Stimulated activated CD8-positive, alpha-beta memory T cell treated with anti-CD3 and anti-CD28 coated beads, Interleukin-12 subunit alpha, Interleukin-12 subunit beta, amount 100 ng/mL, for 1 hour (primary cell): ENCODE measurements at regions not wholly inside any gene's neighbourhood (a gene's known extent, or its start where the extent isn't known, plus 50 kb on each side); places are given as distances from the start of the nearest gene placed in this dataset.

ENCODE experiments used
- DNase-seq: peaks from one replicate; pipeline ENCODE4 v3.0.0-alpha.2; 2020; ENCODE audit warnings: low read depth

DNA sequence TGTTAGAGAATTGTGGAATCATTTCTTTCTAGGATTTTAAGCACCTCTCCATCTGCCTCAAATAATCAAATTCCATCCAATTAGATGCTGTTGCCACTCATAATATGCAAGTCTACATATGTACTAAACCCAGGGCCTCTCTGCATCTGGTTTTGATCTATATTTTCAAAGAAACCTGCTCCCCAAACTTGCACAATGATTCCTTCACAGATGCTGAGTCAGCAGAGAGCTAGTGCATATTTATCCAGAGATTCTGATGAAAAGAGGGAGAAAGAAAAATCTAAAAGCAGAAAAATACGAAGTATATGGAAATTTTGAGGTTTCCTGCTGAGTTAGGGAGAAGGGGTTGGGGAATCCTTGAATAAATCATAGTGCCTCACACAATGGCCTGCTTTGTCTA lies 235.1 kb upstream of the RBFOX1 start:
- no peak for DNase-seq

DNA sequence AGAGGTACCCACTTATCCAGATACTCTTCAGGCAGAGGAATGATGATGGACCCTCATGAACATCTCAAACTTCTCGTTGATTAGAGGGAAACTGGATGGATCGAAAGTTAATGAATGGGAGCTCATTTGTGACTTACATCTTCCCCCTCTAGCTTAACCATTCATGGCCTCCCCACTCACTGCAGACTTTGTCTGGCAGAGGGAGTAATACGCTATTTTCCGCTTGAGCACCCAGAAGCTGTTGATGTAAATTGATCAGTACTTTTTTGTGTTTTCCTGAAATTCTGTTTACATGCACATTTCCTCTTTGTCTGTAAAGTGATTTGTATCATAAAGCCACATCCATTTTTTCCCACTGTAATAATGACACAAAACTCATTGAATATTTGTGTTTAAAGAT lies 239.1 kb upstream of the RBFOX1 start:
- no peak for DNase-seq

DNA sequence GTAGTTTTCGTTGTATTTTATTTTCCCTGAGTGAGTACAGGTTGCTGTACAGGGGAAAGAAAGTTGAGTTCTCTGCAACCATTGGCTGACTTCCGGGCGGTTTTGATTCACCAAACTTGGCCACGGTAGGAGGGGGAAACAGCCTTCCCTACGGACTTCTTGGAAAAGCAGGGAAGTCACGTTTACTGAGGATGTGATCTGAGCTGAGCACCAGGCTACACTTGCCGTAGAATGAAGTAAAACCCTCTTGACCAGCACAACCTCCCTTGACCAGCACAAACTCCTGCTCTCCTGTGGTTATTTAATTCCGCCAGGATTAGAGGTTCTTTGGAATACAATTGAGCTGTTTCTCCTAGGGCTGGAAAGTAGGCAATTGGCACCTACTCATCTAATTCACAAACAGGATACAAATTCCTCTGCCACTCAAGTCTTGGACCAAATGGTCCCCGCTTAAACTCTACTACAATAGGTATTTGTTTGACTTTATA lies 242.0 kb upstream of the RBFOX1 start:
- DNase-seq, result no peak

DNA sequence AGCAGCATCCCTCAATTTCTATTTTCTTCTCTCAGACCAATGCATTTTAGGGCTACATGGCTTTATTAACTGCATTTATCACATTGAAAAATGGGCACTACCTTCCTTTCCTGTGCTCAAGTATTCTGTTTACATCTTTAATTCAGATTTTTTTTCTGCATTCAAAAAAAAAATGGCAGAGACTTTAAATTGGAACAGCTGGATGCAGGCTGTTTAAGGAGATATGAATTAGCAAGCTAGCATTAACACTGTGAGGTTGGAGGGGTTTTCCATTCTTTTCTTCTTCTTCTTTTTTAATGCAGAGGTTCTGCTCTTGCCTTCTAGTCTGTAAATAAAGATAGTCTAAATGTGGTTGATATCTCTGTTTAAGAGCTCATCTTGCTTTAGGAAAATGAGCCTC lies 242.9 kb upstream of the RBFOX1 start:
- DNase-seq, result no peak

DNA sequence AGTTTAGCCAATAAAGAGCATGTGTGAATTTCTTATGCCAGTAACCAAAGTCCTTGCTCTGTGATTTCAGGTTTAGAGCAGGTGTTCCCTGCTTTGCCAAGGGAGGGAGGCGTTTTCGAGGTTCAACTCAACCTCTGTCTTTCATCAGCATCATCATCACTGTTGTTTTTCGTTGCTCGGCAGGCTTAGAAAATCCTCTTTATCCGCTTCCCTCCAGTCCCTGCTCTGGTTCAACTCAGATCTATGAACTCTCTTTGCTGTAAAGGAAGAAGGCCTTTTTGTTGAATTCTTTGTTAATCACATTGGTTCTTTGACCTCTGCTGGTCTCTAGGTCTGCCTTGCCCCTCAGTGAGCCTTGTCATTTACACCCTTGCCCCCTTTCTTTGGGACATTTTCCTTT lies 243.9 kb upstream of the RBFOX1 start:
- no peak for DNase-seq

DNA sequence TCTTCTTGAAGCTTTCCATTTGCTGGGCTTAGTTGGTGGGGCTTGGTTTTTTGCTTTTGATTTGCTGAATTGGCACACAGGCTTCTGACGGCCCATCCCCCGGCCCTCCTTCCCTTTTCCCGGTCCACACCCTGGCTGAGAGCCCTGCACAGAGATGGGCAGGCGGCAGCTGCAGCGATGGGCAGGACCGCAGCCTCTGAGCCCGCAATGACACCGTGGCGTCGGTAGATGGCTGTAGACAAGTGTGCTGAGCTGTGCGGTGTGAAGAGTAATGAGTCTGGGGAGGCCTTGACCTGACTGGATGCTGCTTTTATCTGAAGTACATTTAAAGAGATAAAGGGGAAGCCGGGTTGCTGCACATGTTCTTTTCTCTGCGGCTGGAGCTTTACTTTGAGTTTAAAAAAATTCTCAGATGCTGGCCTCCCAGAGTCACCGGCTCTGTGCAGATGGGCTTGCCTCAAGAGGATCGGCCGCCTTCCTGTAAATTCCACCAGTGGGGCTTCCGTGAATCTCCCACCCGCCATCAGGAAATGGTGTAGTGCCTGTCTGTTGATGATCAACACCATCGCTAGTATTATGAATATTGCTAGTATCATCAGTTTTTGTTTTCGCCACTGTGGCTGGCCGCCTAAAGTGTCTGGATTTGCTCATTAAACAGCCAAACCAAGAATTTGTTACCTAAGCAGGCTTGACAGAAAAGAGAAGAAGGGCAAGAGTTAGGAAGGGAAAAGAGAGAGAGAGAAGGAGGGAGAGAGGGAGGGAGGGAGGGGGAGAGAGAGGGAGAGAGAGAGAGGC lies 245.6 kb upstream of the RBFOX1 start:
- DNase-seq, result no peak

DNA sequence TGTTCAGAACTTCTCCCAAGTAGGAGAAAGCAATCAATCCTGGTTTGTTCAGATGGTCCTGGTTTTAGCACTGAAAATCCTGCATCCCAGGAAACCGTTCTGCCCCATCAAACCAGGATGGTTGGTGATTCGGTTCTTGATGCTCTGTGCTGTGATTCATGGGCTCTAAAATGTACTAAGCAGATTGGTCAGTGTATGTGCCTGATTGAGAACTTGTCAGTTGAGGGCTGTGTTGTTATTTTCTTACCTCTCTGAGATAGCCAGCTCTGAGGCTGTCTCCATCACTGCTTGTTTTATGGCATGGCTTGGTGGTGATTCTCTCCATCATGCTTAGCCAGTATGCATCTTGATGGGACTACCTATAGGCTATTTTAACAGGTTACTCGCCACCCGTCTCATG lies 246.9 kb upstream of the RBFOX1 start:
- no peak for DNase-seq

DNA sequence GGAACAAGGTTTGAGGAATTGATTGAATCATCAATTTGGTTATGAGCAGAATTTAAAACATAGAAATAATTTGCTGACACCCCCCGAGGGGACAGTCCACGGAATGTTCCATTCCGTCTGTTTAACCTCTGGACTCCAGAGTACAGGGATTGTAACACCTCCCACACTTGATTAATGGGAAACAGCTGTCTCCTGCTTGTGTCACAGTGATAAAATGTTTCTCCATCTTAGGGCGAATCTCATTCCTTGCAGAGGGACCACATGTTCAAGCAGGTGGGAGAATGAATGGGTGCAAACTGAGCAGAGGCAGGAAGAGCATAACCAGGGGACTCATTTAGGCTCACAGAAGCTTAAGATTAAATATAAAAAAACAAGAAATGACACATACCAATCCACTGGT lies 249.5 kb upstream of the RBFOX1 start:
- no peak for DNase-seq

DNA sequence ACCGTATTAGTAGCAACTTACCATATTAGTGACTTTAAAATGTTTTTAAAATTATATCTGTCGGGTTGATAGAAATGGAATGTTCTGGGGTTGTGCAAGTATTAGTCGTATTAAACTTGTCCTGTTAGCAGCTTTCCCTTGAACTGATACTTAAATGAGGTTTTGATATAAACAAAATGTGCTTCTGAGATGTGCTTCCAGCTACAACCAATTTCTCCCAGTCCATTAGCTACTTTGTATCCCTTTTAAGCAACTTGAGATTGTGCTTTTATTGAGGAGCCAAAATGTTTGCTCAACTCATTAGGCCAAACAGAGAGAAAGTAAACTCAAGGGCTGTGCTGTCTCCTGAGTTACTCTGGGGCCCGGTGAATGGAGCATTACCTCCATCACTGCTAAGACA lies 255.0 kb upstream of the RBFOX1 start:
- DNase-seq, result no peak

DNA sequence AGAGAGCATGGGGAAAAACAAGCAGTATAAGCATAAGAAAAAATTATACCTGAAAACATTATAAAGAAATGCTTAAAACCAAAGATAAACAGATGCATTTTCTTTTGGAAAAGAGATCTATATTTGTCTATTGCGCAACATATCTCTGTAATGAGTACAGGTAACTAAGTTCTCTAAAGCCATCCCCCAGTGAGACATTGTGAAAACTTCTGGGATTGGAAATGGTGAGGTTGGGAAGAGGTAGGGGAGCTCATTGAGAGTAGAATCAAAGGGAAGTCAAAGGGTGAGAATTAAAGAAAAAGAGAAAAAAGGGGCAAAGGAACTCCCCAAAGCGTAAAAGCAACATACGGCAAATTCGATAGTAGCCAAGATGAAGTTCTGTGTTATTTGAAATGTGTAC lies 257.9 kb upstream of the RBFOX1 start:
- DNase-seq, result no peak

DNA sequence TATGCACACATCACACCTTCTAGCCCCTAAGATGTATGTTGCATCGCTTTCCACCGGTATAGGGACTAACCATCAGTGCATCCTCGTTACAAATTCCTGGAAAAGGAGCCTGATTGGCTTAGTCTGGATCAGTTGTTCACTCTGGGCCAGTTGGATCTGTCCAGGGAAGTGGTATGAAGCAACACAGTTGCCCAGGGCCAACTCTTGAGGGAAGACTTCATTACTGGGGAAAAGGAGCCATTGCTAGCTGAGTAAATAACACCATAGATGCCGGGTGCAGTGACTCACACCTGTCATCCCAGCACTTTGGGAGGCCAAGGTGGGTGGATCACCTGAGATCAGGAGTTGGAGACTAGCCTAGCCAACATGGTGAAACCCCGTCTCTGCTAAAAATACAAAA lies 275.2 kb upstream of the RBFOX1 start:
- DNase-seq, result no peak

DNA sequence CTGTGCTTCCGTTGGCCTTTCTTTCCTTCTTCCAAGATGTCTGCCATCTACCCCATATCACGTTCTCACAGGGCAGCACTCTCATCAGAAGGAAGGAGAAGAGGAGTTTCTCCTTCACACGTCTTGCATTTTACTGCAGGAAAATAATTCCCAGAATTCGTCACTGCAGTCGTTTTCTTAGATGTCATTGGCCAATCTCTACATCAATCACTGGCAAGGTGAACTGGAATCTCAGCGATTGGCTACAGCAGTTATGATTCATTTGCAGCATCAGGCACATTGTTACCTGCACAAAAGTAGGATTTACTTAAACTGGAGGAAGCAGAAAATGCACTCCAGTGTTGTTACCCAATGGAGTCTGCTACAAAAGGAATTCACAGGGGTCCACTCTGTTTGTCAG lies 277.2 kb upstream of the RBFOX1 start:
- no peak for DNase-seq

DNA sequence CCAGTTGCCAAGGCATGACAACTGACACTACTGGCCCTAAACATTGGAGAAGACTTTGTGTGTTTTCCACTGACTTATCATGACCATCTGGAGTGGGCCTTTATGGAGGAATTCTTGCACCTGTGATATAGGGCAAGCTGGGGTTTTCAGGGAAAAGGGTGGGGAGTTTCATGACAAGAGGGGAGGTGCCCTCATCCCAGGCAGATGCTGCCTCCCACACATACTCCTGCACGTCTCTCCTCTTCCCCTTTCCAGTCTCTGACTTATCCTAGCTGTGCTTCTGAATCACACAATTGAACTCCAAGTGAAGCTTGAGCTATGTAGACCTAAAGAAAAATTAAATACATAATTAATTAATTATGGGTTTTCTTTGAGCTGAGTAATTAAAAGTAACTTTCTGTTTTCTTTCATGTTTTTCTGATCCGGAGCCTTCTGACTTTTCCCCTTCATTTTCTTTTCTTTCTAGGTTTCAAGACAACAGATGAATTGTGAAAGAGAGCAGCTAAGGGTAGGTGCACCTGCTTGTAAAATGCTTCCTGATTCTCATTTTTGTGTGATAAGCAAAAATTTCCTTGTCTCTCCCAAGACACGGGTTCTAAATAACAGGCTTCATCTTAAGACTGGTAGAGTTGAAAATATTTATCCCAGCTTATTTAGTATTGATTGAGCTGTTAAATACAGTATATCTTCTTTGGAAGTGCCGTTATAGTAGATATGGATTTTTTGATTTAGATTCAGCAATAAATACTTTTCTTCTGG lies 280.9 kb upstream of the RBFOX1 start:
- DNase-seq, result no peak

DNA sequence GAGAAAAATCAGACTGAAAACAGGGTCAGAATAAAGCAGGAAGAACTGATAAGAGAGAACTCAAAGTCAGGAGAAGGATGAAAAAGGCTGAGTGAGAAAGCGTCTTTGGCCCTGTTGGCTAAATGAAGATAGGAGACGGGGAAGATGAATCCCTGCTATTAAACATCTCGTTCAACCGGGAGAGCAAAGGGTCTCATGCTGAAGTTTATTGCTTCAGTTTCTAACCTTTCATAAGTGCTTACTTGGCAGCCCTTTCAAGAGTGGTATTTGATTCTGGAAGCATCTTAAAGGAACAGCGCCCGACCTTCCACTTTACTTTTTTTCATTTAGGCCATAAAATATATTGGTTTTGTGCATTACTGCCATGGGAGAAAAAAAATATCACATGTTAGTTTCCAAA lies 288.3 kb upstream of the RBFOX1 start:
- DNase-seq, result no peak

DNA sequence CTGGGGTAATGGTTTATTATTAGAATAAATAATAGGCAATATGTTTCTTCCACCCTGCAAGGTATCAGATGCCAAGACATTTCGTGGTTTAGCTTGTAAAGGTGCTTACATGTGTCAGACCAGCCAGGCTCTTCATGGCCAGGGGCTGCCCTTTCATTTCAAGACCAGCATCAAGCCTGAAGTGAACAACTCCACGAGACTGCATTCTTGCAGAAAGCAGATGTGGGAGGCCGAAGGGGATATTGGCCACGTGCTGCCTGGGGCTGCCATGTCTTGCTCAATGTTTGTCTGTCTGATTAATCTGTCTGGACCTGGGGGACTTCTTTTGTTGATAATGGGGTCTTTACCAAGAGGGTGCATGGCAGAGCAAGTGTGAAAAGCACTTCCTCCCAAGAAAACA lies 294.2 kb upstream of the RBFOX1 start:
- no peak for DNase-seq

DNA sequence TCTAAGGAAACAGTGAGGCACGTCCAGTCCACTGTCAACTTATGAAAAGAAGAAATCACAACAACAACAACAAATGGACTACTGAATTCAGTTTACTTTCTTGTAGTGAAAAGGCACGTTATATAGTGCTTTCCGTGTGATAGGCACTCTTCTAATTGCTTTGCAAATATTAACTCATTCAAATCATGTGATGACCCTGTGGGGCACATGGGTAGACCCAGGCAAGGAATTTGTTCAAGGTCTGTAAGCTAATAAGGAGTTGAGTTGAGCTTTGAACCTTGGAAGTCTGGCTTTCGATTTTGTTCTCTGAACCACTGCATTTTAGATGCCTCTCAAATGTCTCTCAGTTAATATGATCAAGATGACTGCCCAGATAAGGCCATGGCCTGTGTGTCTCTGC lies 295.1 kb upstream of the RBFOX1 start:
- DNase-seq, result no peak

DNA sequence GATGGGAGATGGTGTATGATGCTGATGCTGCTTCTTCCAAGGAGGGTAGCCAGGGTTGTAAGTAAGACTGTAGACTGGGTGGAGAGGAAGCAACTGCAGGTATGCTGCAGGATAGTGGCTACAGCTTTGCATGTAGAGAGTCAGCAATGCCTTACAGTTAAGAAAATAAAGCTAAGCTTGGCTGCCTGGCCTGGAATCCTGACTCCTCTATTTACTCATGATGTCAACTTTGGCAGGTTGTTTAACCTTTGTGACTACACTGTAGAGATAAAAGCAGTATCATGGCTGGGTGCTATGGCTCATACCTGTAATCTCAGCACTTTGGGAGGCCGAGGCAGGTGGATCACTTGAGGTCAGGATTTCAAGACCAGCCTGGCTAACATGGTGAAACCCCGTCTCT lies 301.6 kb upstream of the RBFOX1 start:
- DNase-seq, result no peak

DNA sequence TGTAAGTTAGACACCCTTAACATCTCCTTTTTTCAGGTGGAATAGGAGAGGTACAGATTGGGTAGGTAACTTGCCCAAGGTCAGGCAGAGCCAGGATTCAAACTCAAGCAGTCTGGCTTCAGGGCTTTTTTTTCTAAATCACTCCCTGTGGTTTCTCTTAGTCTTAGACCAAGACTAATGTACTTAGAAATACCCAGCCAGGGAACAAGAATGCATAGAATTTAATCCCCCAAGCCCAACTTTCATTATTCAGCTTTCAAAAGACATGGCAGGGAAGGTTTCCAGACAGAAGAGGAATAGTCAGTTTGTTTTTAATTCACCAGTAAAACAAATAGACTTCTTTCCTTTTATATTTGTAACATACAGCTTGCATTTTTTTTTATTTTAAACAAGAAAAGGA lies 305.2 kb upstream of the RBFOX1 start:
- no peak for DNase-seq

DNA sequence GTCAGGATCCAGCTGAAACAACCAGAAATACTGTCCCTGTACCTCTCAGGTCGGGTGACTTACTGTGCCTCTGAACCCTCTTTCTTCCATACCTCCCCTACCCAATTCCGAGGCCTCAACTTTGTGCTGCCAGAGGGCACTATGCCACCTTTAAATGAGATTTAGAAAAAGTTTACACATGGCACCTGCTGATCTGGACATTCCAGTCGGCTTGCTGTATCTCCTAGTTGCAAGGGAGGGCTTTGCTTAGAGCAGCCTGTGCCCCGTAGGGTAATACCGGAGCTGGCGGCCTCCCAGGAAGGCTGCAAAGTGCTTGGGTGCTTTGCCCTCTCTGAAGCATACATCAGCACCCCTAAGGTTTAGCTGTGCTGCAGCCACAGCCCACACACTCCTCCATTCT lies 306.0 kb upstream of the RBFOX1 start:
- no peak for DNase-seq

DNA sequence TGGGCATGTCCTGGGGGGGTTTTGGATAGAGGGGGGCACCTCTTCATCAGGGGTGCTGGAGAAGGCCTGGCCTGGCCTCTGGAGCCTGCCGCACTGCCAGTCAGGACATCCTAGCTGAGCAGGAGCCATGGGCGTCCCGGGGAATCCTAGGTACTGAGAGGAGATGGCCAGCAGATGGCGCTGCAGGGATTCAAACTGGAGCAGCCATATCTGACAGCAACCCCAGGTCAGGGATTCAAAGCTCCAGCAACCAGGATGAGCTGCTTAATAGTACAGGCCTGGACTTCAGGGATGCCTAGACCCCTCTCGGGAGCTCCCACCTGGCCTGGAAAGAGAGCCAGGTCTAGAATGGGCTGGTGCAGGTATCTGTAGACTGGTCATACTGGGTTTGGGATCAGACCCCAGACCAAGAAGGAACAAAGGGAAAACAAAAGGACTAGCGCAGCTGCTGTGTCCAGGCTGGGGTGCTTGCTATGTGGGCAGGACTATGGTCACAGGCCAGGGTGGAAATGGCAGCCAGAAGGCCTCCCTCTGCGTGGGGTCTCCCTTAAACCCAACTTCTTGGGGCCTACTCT lies 306.9 kb upstream of the RBFOX1 start:
- DNase-seq, result no peak

DNA sequence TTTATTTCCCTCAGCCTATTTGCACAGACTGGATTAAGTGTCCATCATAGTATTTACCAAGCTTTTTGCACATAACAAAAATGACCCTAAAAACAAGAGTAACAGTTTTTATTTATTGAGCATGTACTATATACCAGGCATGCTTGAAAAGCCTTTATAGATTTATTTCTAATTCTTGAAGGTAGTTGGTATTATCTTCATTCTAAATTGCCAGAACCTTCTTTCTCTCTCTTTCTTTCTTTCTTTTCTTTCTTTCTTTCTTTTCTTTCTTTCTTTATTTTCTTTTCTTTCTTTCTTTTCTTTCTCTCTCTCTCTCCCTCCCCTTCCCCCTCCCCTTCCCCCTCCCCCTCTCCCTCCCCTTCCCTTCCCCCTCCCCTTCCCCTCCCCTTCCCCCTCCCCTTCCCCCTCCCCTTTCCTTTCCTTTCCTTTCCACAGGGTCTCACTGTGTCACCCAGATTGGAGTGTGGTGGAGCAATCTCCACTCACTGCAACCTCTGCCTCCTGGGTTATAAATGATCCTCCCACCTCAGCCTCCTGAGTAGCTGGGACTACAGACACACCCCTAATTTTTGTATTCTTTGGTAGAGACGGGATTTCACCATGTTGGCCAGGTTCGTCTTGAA lies 310.9 kb upstream of the RBFOX1 start:
- no peak for DNase-seq

DNA sequence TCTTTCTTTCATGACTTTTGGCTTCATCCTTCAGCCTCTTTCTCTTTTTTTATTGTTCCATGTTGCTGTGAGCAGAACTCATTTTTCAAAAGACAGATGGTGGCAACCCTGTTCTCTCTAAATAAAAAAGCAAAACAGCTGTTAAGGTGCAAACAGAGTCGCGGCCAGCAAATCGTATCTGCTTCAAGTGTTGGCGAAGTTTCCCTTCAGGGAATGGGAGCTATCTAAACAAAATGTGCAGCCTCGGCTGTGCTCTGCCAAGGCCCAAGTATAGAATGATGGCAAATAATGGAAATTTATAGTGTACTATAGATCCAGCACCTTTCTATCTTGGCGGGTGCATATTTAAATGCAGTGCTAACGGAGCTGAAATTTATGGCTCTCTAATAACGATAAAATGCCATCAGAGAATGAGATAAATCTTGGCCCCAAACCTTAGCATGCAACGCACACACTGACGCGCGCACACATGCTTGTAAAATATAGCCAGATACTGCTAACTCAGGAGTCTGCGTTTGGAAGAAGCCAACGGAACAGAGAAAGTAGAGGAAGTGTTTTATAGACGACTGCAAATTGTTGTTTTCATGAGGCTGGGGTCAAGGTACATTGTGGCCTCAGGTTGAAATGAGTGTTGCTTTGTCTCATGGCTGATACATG lies 315.5 kb upstream of the RBFOX1 start:
- no peak for DNase-seq
